Smooth muscle cell (in vitro differentiated cells): ENCODE measurements at regions not wholly inside any gene's neighbourhood (a gene's known extent, or its start where the extent isn't known, plus 50 kb on each side); places are given as distances from the start of the nearest gene placed in this dataset.
A peak's percentile ranks its signal among the peaks of the same experiment; 100 is the strongest.

Experiments used
- DNase-seq: peaks from one replicate; lab custom pipeline; 2025; ENCODE audit not compliant: unreplicated experiment; lab: John Stamatoyannopoulos, UW
- H2AFZ ChIP-seq: fragments of 200-600 bp; sonication (generic); 2 replicates; pipeline ENCODE4 v1.6.0; 2016; ENCODE audit warnings: antibody characterized with exemption, low read depth, mild to moderate bottlenecking
- H3F3A ChIP-seq: fragments of 200-600 bp; sonication (generic); 2 replicates; pipeline ENCODE4 v1.6.0; 2017; ENCODE audit warnings: antibody characterized with exemption, low read depth
- H3K27ac ChIP-seq: fragments of 200-600 bp; sonication (generic); 2 replicates; pipeline ENCODE4 v1.5.1; 2016; ENCODE audit warnings: low read depth, mild to moderate bottlenecking
- H3K27me3 ChIP-seq: fragments of 200-600 bp; sonication (generic); 2 replicates; pipeline ENCODE4 v1.6.1; 2016; ENCODE audit warnings: low read depth, mild to moderate bottlenecking
- H3K36me3 ChIP-seq: fragments of 200-600 bp; sonication (generic); 2 replicates; pipeline ENCODE4 v1.5.1; 2016; ENCODE audit warnings: low read depth
- H3K4me1 ChIP-seq: fragments of 200-600 bp; sonication (generic); 2 replicates; pipeline ENCODE4 v1.5.1; 2016; ENCODE audit warnings: low read depth
- H3K4me2 ChIP-seq: fragments of 200-600 bp; sonication (generic); 2 replicates; pipeline ENCODE4 v1.6.0; 2016; ENCODE audit warnings: mild to moderate bottlenecking
- H3K4me3 ChIP-seq: fragments of 200-600 bp; sonication (generic); 2 replicates; pipeline ENCODE4 v1.5.1; 2016; ENCODE audit warnings: mild to moderate bottlenecking
- H3K79me2 ChIP-seq: fragments of 200-600 bp; sonication (generic); 2 replicates; pipeline ENCODE4 v1.6.0; 2016; ENCODE audit warnings: low read depth, mild to moderate bottlenecking
- H3K9ac ChIP-seq: fragments of 200-600 bp; sonication (generic); 2 replicates; pipeline ENCODE4 v1.6.0; 2016; ENCODE audit warnings: low read depth
- H3K9me3 ChIP-seq: fragments of 200-600 bp; sonication (generic); replicated peaks from 2 replicates; pipeline ENCODE4 v1.5.1; 2016; ENCODE audit warnings: low read depth
- H4K20me1 ChIP-seq: fragments of 200-600 bp; sonication (generic); 2 replicates; pipeline ENCODE4 v1.6.0; 2016; ENCODE audit warnings: low read depth
- WGBS: methylation state at CpG from one replicate; pipeline ENCODE4 v1.1.7; 2016; ENCODE audit warnings: low lambda C conversion rate; 5-methylcytosine and 5-hydroxymethylcytosine counted together
- TF ChIP-seq, protein P1 (sequence below): fragments of 200-600 bp; sonication (generic); IDR thresholded peaks from 2 replicates; pipeline ENCODE4 v1.5.1; 2017; ENCODE audit warnings: borderline replicate concordance, mild to moderate bottlenecking, antibody characterized with exemption; ENCODE audit not compliant: insufficient read depth, poor library complexity, severe bottlenecking

- no peaks in the 10 kb centered on the region for H4K20me1 ChIP-seq
- no peaks in the 10 kb centered on the region for H3F3A ChIP-seq
- no peaks in the 10 kb centered on the region for H3K36me3 ChIP-seq
- H3K4me2 ChIP-seq = no peak overlapping the region
- H3K4me1 ChIP-seq = no peaks in the 10 kb centered on the region
- no peak overlapping the region for H2AFZ ChIP-seq
- H3K27me3 ChIP-seq = no peaks in the 10 kb centered on the region
- no peak overlapping the region for H3K4me3 ChIP-seq
- no peak overlapping the region for H3K9ac ChIP-seq
- TF ChIP-seq, protein P1, sequence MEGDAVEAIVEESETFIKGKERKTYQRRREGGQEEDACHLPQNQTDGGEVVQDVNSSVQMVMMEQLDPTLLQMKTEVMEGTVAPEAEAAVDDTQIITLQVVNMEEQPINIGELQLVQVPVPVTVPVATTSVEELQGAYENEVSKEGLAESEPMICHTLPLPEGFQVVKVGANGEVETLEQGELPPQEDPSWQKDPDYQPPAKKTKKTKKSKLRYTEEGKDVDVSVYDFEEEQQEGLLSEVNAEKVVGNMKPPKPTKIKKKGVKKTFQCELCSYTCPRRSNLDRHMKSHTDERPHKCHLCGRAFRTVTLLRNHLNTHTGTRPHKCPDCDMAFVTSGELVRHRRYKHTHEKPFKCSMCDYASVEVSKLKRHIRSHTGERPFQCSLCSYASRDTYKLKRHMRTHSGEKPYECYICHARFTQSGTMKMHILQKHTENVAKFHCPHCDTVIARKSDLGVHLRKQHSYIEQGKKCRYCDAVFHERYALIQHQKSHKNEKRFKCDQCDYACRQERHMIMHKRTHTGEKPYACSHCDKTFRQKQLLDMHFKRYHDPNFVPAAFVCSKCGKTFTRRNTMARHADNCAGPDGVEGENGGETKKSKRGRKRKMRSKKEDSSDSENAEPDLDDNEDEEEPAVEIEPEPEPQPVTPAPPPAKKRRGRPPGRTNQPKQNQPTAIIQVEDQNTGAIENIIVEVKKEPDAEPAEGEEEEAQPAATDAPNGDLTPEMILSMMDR = no peak
- no peaks in the 10 kb centered on the region for H3K79me2 ChIP-seq
- H3K27ac ChIP-seq = no peak overlapping the region
- no peaks in the 10 kb centered on the region for H3K9me3 ChIP-seq
- DNase-seq = no peak
These were observed 451.0 kb upstream of the MAN1A1 start for GRCh38 chr6:119800526-119800925.

DNA sequence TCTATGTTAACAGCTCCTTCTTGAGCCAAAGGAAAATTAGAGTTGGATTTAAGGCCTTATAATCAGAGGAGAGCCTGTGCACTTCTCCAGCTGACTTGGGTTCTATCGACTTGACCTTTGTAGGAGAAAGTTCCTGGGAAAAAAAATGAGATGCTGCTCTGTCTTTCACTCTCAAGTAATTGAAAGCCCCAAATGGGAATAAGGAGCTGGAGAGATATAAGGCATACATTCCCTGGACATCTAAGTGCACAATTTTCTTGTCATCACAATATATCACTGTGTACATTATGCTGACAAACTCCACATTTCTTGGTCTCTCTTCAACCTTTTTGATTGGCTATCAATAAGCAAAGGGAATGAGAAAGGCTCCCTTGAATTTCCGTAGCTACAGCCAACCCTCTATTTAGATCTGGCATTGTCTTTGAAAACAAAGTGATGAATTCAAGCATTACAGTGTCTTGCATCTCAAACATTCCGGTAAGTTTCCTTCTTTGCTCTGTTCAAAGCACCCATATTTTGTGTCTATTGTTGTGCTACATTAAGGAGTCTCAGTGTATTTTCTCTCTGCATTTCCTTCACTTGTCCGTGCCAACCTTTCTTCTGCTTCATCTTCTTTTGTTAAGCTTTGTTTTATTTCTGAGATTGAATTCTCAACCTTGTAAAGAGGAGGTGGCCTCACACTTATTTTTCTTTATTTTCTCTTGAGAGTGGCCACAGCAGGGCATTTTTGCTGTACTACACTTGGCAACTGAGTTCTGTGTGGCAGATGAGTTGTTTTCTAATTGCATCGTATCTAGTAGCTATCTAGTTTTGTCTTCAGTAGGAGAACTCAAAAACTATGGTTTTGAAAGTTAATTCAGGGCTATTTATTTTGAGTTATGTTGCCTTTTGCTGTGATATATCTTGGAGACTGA is 450.3 kb upstream of the MAN1A1 start:
- peak overlapping the region; percentile 30 for H2AFZ ChIP-seq
- WGBS = 74% methylated on average over 5 of the region's 5 CpGs
- no peak overlapping the region for H3K4me3 ChIP-seq
- no peak overlapping the region for H3K4me2 ChIP-seq
- H3K9ac ChIP-seq = no peak overlapping the region
- H4K20me1 ChIP-seq = no peaks in the 10 kb centered on the region
- no peaks in the 10 kb centered on the region for H3K4me1 ChIP-seq
- no peak overlapping the region for H3K27ac ChIP-seq
- no peaks in the 10 kb centered on the region for H3K79me2 ChIP-seq
- TF ChIP-seq, protein P1 = no peak
- DNase-seq = no peak
- no peaks in the 10 kb centered on the region for H3K9me3 ChIP-seq
- no peaks in the 10 kb centered on the region for H3K27me3 ChIP-seq
- no peaks in the 10 kb centered on the region for H3F3A ChIP-seq
- H3K36me3 ChIP-seq = no peaks in the 10 kb centered on the region

DNA sequence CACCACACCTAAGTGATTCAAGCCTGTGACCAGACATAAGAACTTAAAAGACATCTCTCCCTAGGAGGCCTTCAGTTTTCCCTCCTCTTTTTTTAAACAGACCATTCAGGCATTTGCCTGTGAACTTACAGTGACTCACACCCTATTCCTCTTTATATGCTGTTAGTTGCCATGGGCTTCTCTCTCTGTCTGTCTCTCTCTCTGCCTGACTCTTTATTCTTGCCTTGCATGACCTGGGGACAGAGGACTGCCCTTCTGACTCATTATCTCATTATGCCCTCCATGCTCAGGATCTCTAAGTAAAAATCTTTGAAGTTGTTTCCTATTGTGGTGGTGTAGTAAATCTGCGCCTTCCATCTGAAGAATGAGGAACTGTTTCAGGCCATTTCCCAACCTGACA is 442.2 kb upstream of the MAN1A1 start:
- Histone ChIP-seq H4K20me1 (no peaks in the 10 kb centered on the region), H3K27me3 (no peaks in the 10 kb centered on the region), H3K4me1 (no peaks in the 10 kb centered on the region), H2AFZ (no peak overlapping the region), H3K4me2 (no peak overlapping the region), H3F3A (no peaks in the 10 kb centered on the region), H3K9me3 (no peaks in the 10 kb centered on the region), H3K4me3 (no peak overlapping the region), H3K79me2 (no peaks in the 10 kb centered on the region), H3K27ac (no peak overlapping the region), H3K36me3 (no peaks in the 10 kb centered on the region), H3K9ac (no peak overlapping the region)
- 86% methylated on average over 1 of the region's 1 CpG for WGBS
- DNase-seq = no peak
- TF ChIP-seq, protein P1 = no peak

GRCh38 chr6:119781365-119781764 is 431.8 kb upstream of the MAN1A1 start:
- no peaks in the 10 kb centered on the region for H3K4me1 ChIP-seq
- no peaks in the 10 kb centered on the region for H3K27me3 ChIP-seq
- no peaks in the 10 kb centered on the region for H3K9me3 ChIP-seq
- H3K4me2 ChIP-seq = no peak overlapping the region
- H3K79me2 ChIP-seq = no peaks in the 10 kb centered on the region
- no peak overlapping the region for H3K4me3 ChIP-seq
- no peaks in the 10 kb centered on the region for H4K20me1 ChIP-seq
- H3K36me3 ChIP-seq = no peaks in the 10 kb centered on the region
- no peak overlapping the region for H2AFZ ChIP-seq
- TF ChIP-seq, protein P1 = no peak
- 96% methylated on average over 6 of the region's 6 CpGs for WGBS
- H3K9ac ChIP-seq = no peak overlapping the region
- DNase-seq = no peak
- no peak overlapping the region for H3K27ac ChIP-seq
- no peaks in the 10 kb centered on the region for H3F3A ChIP-seq
